ENCODE measurements at regions not wholly inside any gene's neighbourhood (a gene's known extent, or its start where the extent isn't known, plus 50 kb on each side); places are given as distances from the start of the nearest gene placed in this dataset.

DNA sequence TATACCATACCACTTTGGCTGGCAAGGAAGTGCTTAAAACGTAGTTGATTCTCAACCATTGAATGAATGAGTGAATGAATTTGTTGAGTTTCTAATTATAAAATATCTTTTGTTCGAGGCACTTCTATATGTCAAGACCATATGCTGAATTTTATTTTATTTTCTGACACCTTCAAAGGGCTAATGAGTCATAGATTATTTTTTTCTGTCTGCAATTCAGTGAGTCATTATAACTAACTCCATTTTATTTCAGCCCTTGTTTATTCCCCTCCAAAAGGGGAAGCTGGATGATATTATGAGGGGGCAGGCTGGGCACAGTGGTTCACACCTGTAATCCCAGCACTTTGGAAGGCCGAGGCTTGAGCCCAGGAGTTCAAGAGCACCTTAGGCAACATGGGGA, 142.4 kb downstream of the P2RY1 start:
- no peak for DNase-seq (ENCODE audit: extremely low spot score)
- CTCF ChIA-PET = no interaction called here
- no peak for TF ChIP-seq TARDBP (IDR thresholded peaks at IDR 0.05)
- POLR2A ChIA-PET = no interaction called here

DNA sequence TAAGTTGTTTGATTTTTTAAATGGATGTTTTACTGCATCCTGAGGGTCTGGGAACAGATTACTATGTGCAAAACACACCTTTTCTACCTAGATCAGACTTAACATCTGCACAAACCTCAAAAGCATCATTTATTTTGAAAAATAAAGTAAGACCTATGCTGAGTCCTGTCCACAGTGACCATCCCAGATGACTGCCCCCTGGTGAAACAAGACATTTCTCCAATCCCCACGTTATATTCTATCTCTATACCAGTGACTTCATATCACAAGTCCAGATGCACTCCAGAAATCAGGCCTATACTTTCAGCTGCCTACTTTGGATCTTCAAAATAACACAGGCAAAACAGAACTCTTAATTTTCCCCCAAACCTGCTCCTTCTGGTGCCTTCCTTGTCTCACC, 143.2 kb downstream of the P2RY1 start:
- TF ChIP-seq L3MBTL2 (conservative IDR thresholded peaks at IDR 0.05) (no peak), BHLHE40 (IDR thresholded peaks at IDR 0.05; ENCODE audit: borderline replicate concordance) (no peak), LEF1 (IDR thresholded peaks at IDR 0.05; ENCODE audit: borderline replicate concordance) (no peak), ZNF384 (IDR thresholded peaks at IDR 0.05) (no peak), PKNOX1 (IDR thresholded peaks at IDR 0.05) (no peak), SUZ12 (IDR thresholded peaks at IDR 0.05) (no peak), FOXK2 (IDR thresholded peaks at IDR 0.05) (no peak), ARNT (IDR thresholded peaks at IDR 0.05) (no peak), FOXM1 (IDR thresholded peaks at IDR 0.05; ENCODE audit: borderline replicate concordance) (no peak), ELF4 (IDR thresholded peaks at IDR 0.05) (no peak), SP1 (IDR thresholded peaks at IDR 0.05) (no peak), CTBP1 (IDR thresholded peaks at IDR 0.05; ENCODE audit: borderline replicate concordance) (no peak), TARDBP (IDR thresholded peaks at IDR 0.05) (no peak)
- DNase-seq (ENCODE audit: extremely low spot score) = no peak
- ChIA-PET CTCF (no interaction called here), POLR2A (no interaction called here)

DNA sequence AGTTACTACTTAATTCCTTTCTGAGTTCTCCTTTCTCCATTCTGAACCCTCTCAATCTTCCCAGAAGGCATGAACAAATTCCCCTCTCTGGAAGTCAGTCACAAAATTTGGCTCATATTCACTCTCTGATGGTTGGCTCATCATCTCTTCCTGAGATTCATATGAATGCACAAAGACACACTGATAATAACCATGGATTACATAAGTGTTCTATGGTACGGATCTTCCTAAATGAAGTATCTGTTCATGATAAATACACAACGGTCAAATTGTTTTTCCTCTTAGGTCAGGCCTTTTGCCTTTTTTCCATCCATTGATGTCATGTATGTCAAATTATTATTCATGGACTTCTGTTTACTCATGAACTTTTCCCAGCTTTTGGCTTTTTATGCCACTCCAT, 162.6 kb downstream of the P2RY1 start:
- CTCF ChIA-PET = no interaction called here
- TF ChIP-seq NFRKB (IDR thresholded peaks at IDR 0.05) (no peak), CTBP1 (IDR thresholded peaks at IDR 0.05; ENCODE audit: borderline replicate concordance) (no peak), PKNOX1 (IDR thresholded peaks at IDR 0.05) (no peak), SUZ12 (IDR thresholded peaks at IDR 0.05) (no peak), ARNT (IDR thresholded peaks at IDR 0.05) (no peak), ELF4 (IDR thresholded peaks at IDR 0.05) (no peak), HDGF (IDR thresholded peaks at IDR 0.05; ENCODE audit: borderline replicate concordance) (no peak), LEF1 (IDR thresholded peaks at IDR 0.05; ENCODE audit: borderline replicate concordance) (no peak), ZNF384 (IDR thresholded peaks at IDR 0.05) (no peak), L3MBTL2 (conservative IDR thresholded peaks at IDR 0.05) (no peak), SP1 (IDR thresholded peaks at IDR 0.05) (no peak), FOXK2 (IDR thresholded peaks at IDR 0.05) (no peak), FOXA1 (IDR thresholded peaks at IDR 0.05) (no peak), BHLHE40 (IDR thresholded peaks at IDR 0.05; ENCODE audit: borderline replicate concordance) (no peak), FOXM1 (IDR thresholded peaks at IDR 0.05; ENCODE audit: borderline replicate concordance) (no peak), TARDBP (IDR thresholded peaks at IDR 0.05) (no peak)
- no peak for DNase-seq (ENCODE audit: extremely low spot score)
- POLR2A ChIA-PET = no interaction called here

DNA sequence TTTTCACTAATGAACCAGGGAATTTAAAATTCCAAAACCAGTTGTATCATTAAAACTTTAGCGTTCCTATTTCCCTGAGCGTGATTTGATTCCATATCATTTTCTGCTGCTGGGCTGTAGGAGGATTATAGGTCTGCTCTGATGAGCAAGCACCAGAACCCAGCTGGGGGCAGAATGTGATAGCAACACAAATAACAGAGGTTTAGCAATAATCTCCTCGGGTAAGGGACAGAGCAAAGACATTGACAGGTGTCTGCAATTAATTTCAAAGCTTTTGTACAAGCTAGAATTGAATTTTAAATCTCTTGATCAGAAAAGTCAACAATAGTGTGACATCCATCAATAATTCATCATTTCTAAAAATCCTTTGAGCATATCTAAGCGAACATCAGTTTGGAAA, 163.4 kb upstream of the RAP2B start:
- DNase-seq (ENCODE audit: extremely low spot score) = no peak
- no peak for TF ChIP-seq PKNOX1 (IDR thresholded peaks at IDR 0.05)
- no peak for TF ChIP-seq BHLHE40 (IDR thresholded peaks at IDR 0.05; ENCODE audit: borderline replicate concordance)
- no peak for TF ChIP-seq FOXK2 (IDR thresholded peaks at IDR 0.05)
- TF ChIP-seq ELF4 (IDR thresholded peaks at IDR 0.05) = no peak
- no peak for TF ChIP-seq NFRKB (IDR thresholded peaks at IDR 0.05)
- no peak for TF ChIP-seq FOXA1 (IDR thresholded peaks at IDR 0.05)
- TF ChIP-seq ZNF384 (IDR thresholded peaks at IDR 0.05) = no peak
- TF ChIP-seq FOXM1 (IDR thresholded peaks at IDR 0.05; ENCODE audit: borderline replicate concordance) = no peak
- no peak for TF ChIP-seq LEF1 (IDR thresholded peaks at IDR 0.05; ENCODE audit: borderline replicate concordance)
- no peak for TF ChIP-seq L3MBTL2 (conservative IDR thresholded peaks at IDR 0.05)
- no peak for TF ChIP-seq TARDBP (IDR thresholded peaks at IDR 0.05)
- TF ChIP-seq HDGF (IDR thresholded peaks at IDR 0.05; ENCODE audit: borderline replicate concordance) = no peak
- no peak for TF ChIP-seq SP1 (IDR thresholded peaks at IDR 0.05)
- TF ChIP-seq SUZ12 (IDR thresholded peaks at IDR 0.05) = no peak
- no peak for TF ChIP-seq ARNT (IDR thresholded peaks at IDR 0.05)
- TF ChIP-seq CTBP1 (IDR thresholded peaks at IDR 0.05; ENCODE audit: borderline replicate concordance) = no peak
- ChIA-PET POLR2A (no interaction called here), CTCF (no interaction called here)

GRCh38 chr3:153000325-153000724, 161.7 kb upstream of the RAP2B start:
- TF ChIP-seq FOXA1 (IDR thresholded peaks at IDR 0.05) = no peak
- TF ChIP-seq LEF1 (IDR thresholded peaks at IDR 0.05; ENCODE audit: borderline replicate concordance) = no peak
- no peak for TF ChIP-seq ELF4 (IDR thresholded peaks at IDR 0.05)
- TF ChIP-seq PKNOX1 (IDR thresholded peaks at IDR 0.05) = no peak
- TF ChIP-seq SP1 (IDR thresholded peaks at IDR 0.05) = no peak
- TF ChIP-seq ZNF384 (IDR thresholded peaks at IDR 0.05) = no peak
- no peak for TF ChIP-seq FOXK2 (IDR thresholded peaks at IDR 0.05)
- no peak for TF ChIP-seq L3MBTL2 (conservative IDR thresholded peaks at IDR 0.05)
- DNase-seq (ENCODE audit: extremely low spot score) = no peak
- POLR2A ChIA-PET = interaction anchor here (0.6 kb wide), 1 partner anchor 211 kb away, joined by 3 read pairs; no protein-coding TSS in a partner anchor
- CTCF ChIA-PET = no interaction called here
